ENCODE measurements at regions not wholly inside any gene's neighbourhood (a gene's known extent, or its start where the extent isn't known, plus 50 kb on each side); places are given as distances from the start of the nearest gene placed in this dataset.

DNA sequence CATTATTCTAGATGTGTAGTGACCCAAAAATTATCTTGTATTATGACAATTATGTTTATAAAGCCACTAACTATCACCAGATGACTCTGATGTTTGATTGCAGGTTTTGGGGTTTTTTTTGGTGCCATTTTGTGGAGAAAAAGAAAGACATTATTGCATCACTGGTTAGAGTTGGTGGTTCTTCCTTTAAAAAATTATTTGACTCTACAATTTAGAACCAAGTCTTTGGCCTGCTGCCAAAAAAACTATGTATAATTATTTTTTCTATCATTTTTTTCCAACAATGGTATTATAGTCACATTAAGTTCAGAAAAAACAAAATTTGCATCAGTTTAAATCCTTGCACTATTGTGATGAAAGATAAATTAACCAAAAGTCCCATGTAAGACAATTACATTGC lies 258.6 kb upstream of the GRM7 start:
- no peaks in the 10 kb centered on the region for H3K36me3 ChIP-seq (replicated peaks in 1 of 2; ENCODE audit: control insufficient read depth in 1 of 2, insufficient read depth in 2 of 2, low read length in 2 of 2)
- ATAC-seq: no peak
- peaks cover 86% of the 10 kb centered on the region for H3K9me3 ChIP-seq (ENCODE audit: low read length)
- ChIA-PET POLR2A (no interaction called here), CTCF (ENCODE audit: low intra/inter-chr PET ratio, low total read pairs) (no interaction called here)
- no peak for DNase-seq (ENCODE audit: low spot score)
- intact Hi-C loops (cut with micrococcal nuclease; ENCODE audit: unreplicated experiment) (no loop called here), in situ Hi-C loops (cut with HindIII; ENCODE audit: extremely low pct_ligation_motif_present, low pct_unique_long_range_greater_than_20kb) (no loop called here)
- H3K4me2 ChIP-seq (ENCODE audit: low read depth, low read length): no peak overlapping the region
- no peak overlapping the region for H3K4me3 ChIP-seq (replicated peaks in 1 of 3; ENCODE audit: insufficient read depth in 1 of 3, low read depth in 2 of 3, low read length in 3 of 3)
- no peaks in the 10 kb centered on the region for H3K27me3 ChIP-seq (ENCODE audit: control insufficient read depth in 1 of 2, insufficient read depth in 2 of 2, low read length in 2 of 2)
- no peak for FAIRE-seq
- no peak overlapping the region for H2AFZ ChIP-seq (ENCODE audit: low read length)
- TF ChIP-seq HOXD1 (CRISPR knock-in tag; IDR thresholded peaks at IDR 0.05): no peak
- TF ChIP-seq ZNF101 (CRISPR knock-in tag; IDR thresholded peaks at IDR 0.05; ENCODE audit: borderline replicate concordance, low read depth): no peak
- TF ChIP-seq TGIF2 (CRISPR knock-in tag; IDR thresholded peaks at IDR 0.05): no peak
- no peak for TF ChIP-seq ZNF615 (CRISPR knock-in tag; IDR thresholded peaks at IDR 0.05; ENCODE audit: borderline replicate concordance)
- no peak for TF ChIP-seq ZBTB4 (CRISPR knock-in tag; IDR thresholded peaks at IDR 0.05; ENCODE audit: borderline replicate concordance)
- no peak for TF ChIP-seq NR2F2 (IDR thresholded peaks at IDR 0.05; ENCODE audit: borderline replicate concordance, low read depth)
- no peak for TF ChIP-seq ZNF160 (CRISPR knock-in tag; IDR thresholded peaks at IDR 0.05)
- TF ChIP-seq, protein P1, sequence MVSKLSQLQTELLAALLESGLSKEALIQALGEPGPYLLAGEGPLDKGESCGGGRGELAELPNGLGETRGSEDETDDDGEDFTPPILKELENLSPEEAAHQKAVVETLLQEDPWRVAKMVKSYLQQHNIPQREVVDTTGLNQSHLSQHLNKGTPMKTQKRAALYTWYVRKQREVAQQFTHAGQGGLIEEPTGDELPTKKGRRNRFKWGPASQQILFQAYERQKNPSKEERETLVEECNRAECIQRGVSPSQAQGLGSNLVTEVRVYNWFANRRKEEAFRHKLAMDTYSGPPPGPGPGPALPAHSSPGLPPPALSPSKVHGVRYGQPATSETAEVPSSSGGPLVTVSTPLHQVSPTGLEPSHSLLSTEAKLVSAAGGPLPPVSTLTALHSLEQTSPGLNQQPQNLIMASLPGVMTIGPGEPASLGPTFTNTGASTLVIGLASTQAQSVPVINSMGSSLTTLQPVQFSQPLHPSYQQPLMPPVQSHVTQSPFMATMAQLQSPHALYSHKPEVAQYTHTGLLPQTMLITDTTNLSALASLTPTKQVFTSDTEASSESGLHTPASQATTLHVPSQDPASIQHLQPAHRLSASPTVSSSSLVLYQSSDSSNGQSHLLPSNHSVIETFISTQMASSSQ (IDR thresholded peaks at IDR 0.05; ENCODE audit: low read depth): no peak
- TF ChIP-seq, protein P1 (CRISPR knock-in tag; IDR thresholded peaks at IDR 0.05; ENCODE audit: borderline replicate concordance): no peak
- no peak for TF ChIP-seq EP300 (IDR thresholded peaks at IDR 0.05; ENCODE audit: low read depth in 2 of 2, low read length in 2 of 2)
- TF ChIP-seq EP300 (CRISPR knock-in tag; IDR thresholded peaks at IDR 0.05; ENCODE audit: borderline replicate concordance): no peak
- no peaks in the 10 kb centered on the region for H3K4me1 ChIP-seq (ENCODE audit: insufficient read depth, low read length)
- no TSS peak for BruUV-seq (replicated peaks)
- H3K79me2 ChIP-seq (ENCODE audit: insufficient read depth, low read length): no peaks in the 10 kb centered on the region
- H3K27ac ChIP-seq (ENCODE audit: extremely low read length, insufficient read depth, low read length): no peak overlapping the region
- H3K9ac ChIP-seq (ENCODE audit: insufficient read depth, low read depth, low read length): no peak overlapping the region
- H4K20me1 ChIP-seq (ENCODE audit: insufficient read depth, low read length): no peaks in the 10 kb centered on the region
